ENCODE measurements at regions not wholly inside any gene's neighbourhood (a gene's known extent, or its start where the extent isn't known, plus 50 kb on each side); places are given as distances from the start of the nearest gene placed in this dataset.

- Histone ChIP-seq H3K4me2 (ENCODE audit: insufficient read depth, low read length) (no peak overlapping the region), H3K4me3 (no peak overlapping the region), H3K9ac (ENCODE audit: insufficient read depth in 1 of 2, low read depth in 2 of 2, low read length in 2 of 2) (no peak overlapping the region), H4K20me1 (replicated peaks; ENCODE audit: control insufficient read depth, insufficient read depth, low read length) (no peaks in the 10 kb centered on the region), H3K79me2 (ENCODE audit: control insufficient read depth, insufficient read depth, low read length) (no peaks in the 10 kb centered on the region), H2AFZ (ENCODE audit: low read depth, low read length) (no peak overlapping the region), H3K4me1 (replicated peaks in 1 of 2; ENCODE audit: control insufficient read depth in 2 of 2, insufficient read depth in 2 of 2, low read length in 2 of 2) (peaks cover 0 to 5% of the 10 kb centered on the region in 2 experiments; a peak in 1 of 5 replicates), H3K36me3 (ENCODE audit: control insufficient read depth, insufficient read depth, low read length) (no peaks in the 10 kb centered on the region), H3K27ac (ENCODE audit: extremely low read depth, low read depth, low read length) (no peak overlapping the region), H3K27me3 (ENCODE audit: control insufficient read depth in 2 of 2, insufficient read depth in 2 of 2, low read length in 2 of 2) (no peaks in the 10 kb centered on the region; a peak in 1 of 5 replicates), H3K9me1 (ENCODE audit: control insufficient read depth, insufficient read depth, low read length) (no peaks in the 10 kb centered on the region), H3K9me3 (replicated peaks; ENCODE audit: control insufficient read depth, insufficient read depth, low read depth, low read length) (peaks cover 2% of the 10 kb centered on the region; the same call in 1 of the 2 replicates)
- ATAC-seq (no peak), FAIRE-seq (no peak), DNase-seq (ENCODE audit: extremely low read depth in 1 of 4, low spot score in 3 of 4) (no peak)
- ChIA-PET POLR2A (no interaction called here), CTCF (ENCODE audit: low intra/inter-chr PET ratio) (no interaction called here)
- WGBS (ENCODE audit: insufficient coverage, low coverage, missing lambda C conversion rate) = 17% methylated on average over 1 of the region's 1 CpG
- in situ Hi-C loops (cut with MboI) (no loop called here), intact Hi-C loops (cut with micrococcal nuclease) (no loop called here)
- no TSS peak for BruUV-seq (replicated peaks)
- TF ChIP-seq AFF1 (IDR thresholded peaks at IDR 0.05; ENCODE audit: low read depth in 1 of 2, partially characterized antibody in 2 of 2) (no peak), ZNF518B (CRISPR knock-in tag; IDR thresholded peaks at IDR 0.05) (no peak), HMGXB4 (CRISPR knock-in tag; IDR thresholded peaks at IDR 0.05) (no peak), ZNF232 (CRISPR knock-in tag; IDR thresholded peaks at IDR 0.05) (no peak), ZNF644 (tag; IDR thresholded peaks at IDR 0.05; ENCODE audit: low read depth) (no peak), TSHZ1 (CRISPR knock-in tag; IDR thresholded peaks at IDR 0.05) (no peak), HNRNPL (IDR thresholded peaks at IDR 0.05; ENCODE audit: low read depth, low read length) (no peak), HDAC2 (IDR thresholded peaks at IDR 0.05) (no peak), SAP30 (IDR thresholded peaks at IDR 0.05; ENCODE audit: borderline replicate concordance, insufficient read depth, low read depth, low read length, poor library complexity, severe bottlenecking) (no peak)
Measured at GRCh38 chr10:26381986-26382385, 56.2 kb upstream of the APBB1IP start.

All from K562 (cell line).